HepG2 (cell line): ENCODE measurements at regions not wholly inside any gene's neighbourhood (a gene's known extent, or its start where the extent isn't known, plus 50 kb on each side); places are given as distances from the start of the nearest gene placed in this dataset.

Experiments
- CCDC6 ChIP-seq: sonication (generic); formaldehyde crosslinking; IDR thresholded peaks from 2 replicates; pipeline ENCODE4 v1.8.1; 2022; ENCODE audit warnings: mild to moderate bottlenecking, missing genetic modification reagents, moderate library complexity
- HMGXB3 ChIP-seq: sonication (generic); formaldehyde crosslinking; IDR thresholded peaks from 2 replicates; pipeline ENCODE4 v1.4.0; 2020; ENCODE audit warnings: missing genetic modification reagents, borderline replicate concordance
- SKI ChIP-seq: fragments of 450-650 bp; IDR thresholded peaks from one replicate; pipeline ENCODE4 v1.6.1; 2018; ENCODE audit warnings: mild to moderate bottlenecking; ENCODE audit not compliant: partially characterized antibody
- SMAD9 ChIP-seq: sonication (generic); formaldehyde crosslinking; IDR thresholded peaks from 2 replicates; pipeline ENCODE4 v1.5.1; 2020; ENCODE audit warnings: mild to moderate bottlenecking, missing genetic modification reagents
- ZNF17 ChIP-seq: sonication (generic); formaldehyde crosslinking; IDR thresholded peaks from 2 replicates; pipeline ENCODE4 v1.5.0; 2020; ENCODE audit warnings: mild to moderate bottlenecking, missing genetic modification reagents
- ZNF496 ChIP-seq: sonication (generic); formaldehyde crosslinking; IDR thresholded peaks from 2 replicates; pipeline ENCODE4 v1.8.1; 2023; ENCODE audit warnings: mild to moderate bottlenecking, moderate library complexity, missing genetic modification reagents; ENCODE audit not compliant: insufficient replicate concordance
- ZNF550 ChIP-seq: sonication (generic); formaldehyde crosslinking; IDR thresholded peaks from 2 replicates; pipeline ENCODE4 v1.4.0; 2020; ENCODE audit warnings: mild to moderate bottlenecking, missing genetic modification reagents, borderline replicate concordance
- ZNF646 ChIP-seq: sonication (generic); formaldehyde crosslinking; IDR thresholded peaks from 2 replicates; pipeline ENCODE4 v1.9.0; 2021; ENCODE audit warnings: mild to moderate bottlenecking, missing genetic modification reagents

- no peak for TF ChIP-seq ZNF646 (CRISPR knock-in tag)
- no peak for TF ChIP-seq SKI
- no peak for TF ChIP-seq HMGXB3 (CRISPR knock-in tag)
- no peak for TF ChIP-seq ZNF17 (CRISPR knock-in tag)
- no peak for TF ChIP-seq ZNF550
- TF ChIP-seq SMAD9 (CRISPR knock-in tag), result no peak
- no peak for TF ChIP-seq CCDC6 (CRISPR knock-in tag)
- TF ChIP-seq ZNF496 (CRISPR knock-in tag), result no peak
Measured at GRCh38 chr13:80239116-80239515, 101.8 kb downstream of the SPRY2 start (continued).
